Loucy (cell line): ENCODE measurements at regions not wholly inside any gene's neighbourhood (a gene's known extent, or its start where the extent isn't known, plus 50 kb on each side); places are given as distances from the start of the nearest gene placed in this dataset.

Experiments used
- H2AFZ ChIP-seq: fragments of 200-600 bp; sonication (generic); 2 replicates; pipeline ENCODE4 v1.6.0; 2016; ENCODE audit warnings: antibody characterized with exemption, mild to moderate bottlenecking, low read length, moderate library complexity
- H3F3A ChIP-seq: fragments of 200-600 bp; 2 replicates; pipeline ENCODE4 v1.6.0; 2016; ENCODE audit warnings: antibody characterized with exemption, low read depth, mild to moderate bottlenecking
- H3K27me3 ChIP-seq: fragments of 200-600 bp; sonication (generic); 2 replicates; pipeline ENCODE4 v1.6.1; 2014; ENCODE audit warnings: low read length, mild to moderate bottlenecking; ENCODE audit not compliant: insufficient read depth, poor library complexity, severe bottlenecking
- H3K36me3 ChIP-seq: fragments of 200-600 bp; sonication (generic); 2 replicates; pipeline ENCODE4 v1.6.1; 2016; ENCODE audit warnings: low read length; ENCODE audit not compliant: insufficient read depth
- H3K4me1 ChIP-seq: fragments of 200-600 bp; sonication (generic); 2 replicates; pipeline ENCODE4 v1.5.1; 2014; ENCODE audit warnings: low read length, mild to moderate bottlenecking; ENCODE audit not compliant: insufficient read depth, poor library complexity, severe bottlenecking
- H3K4me2 ChIP-seq: fragments of 200-600 bp; sonication (generic); 2 replicates; pipeline ENCODE4 v1.6.0; 2014; ENCODE audit warnings: antibody characterized with exemption, low read length, low read depth, mild to moderate bottlenecking; ENCODE audit not compliant: poor library complexity, severe bottlenecking
- H3K4me3 ChIP-seq: fragments of 200-600 bp; sonication (generic); 2 replicates; pipeline ENCODE4 v1.5.1; 2014; ENCODE audit warnings: low read length, mild to moderate bottlenecking, mixed read lengths; ENCODE audit not compliant: poor library complexity, severe bottlenecking
- H3K79me2 ChIP-seq: fragments of 200-600 bp; sonication (generic); 2 replicates; pipeline ENCODE4 v1.6.1; 2014; ENCODE audit warnings: low read length; ENCODE audit not compliant: insufficient read depth
- H3K9ac ChIP-seq: fragments of 200-600 bp; sonication (generic); 2 replicates; pipeline ENCODE4 v1.6.0; 2014; ENCODE audit warnings: mild to moderate bottlenecking, low read depth, low read length, moderate library complexity; ENCODE audit not compliant: poor library complexity, severe bottlenecking
- H3K9me2 ChIP-seq: fragments of 200-600 bp; sonication (generic); replicated peaks from 2 replicates; pipeline ENCODE4 v1.6.1; 2016; ENCODE audit warnings: low read depth, low read length, mixed read lengths
- H3K9me3 ChIP-seq: fragments of 200-600 bp; sonication (generic); 2 replicates; pipeline ENCODE4 v1.6.1; 2014; ENCODE audit warnings: mild to moderate bottlenecking, antibody characterized with exemption, low read length, low read depth; ENCODE audit not compliant: insufficient read depth
- H4K20me1 ChIP-seq: fragments of 200-600 bp; sonication (generic); 2 replicates; pipeline ENCODE4 v1.6.0; 2014; ENCODE audit warnings: antibody characterized with exemption, low read length, mild to moderate bottlenecking; ENCODE audit not compliant: insufficient read depth, poor library complexity, severe bottlenecking
- EZH2phosphoT487 ChIP-seq: fragments of 200-600 bp; IDR thresholded peaks from 2 replicates; pipeline ENCODE4 v1.6.1; 2018; ENCODE audit warnings: antibody characterized with exemption, mild to moderate bottlenecking, moderate library complexity, borderline replicate concordance
- TF ChIP-seq, protein P1 (sequence below): fragments of 200-600 bp; sonication (generic); conservative IDR thresholded peaks from 2 replicates; pipeline ENCODE4 v1.5.1; 2014; ENCODE audit warnings: mild to moderate bottlenecking, antibody characterized with exemption, low read length

DNA sequence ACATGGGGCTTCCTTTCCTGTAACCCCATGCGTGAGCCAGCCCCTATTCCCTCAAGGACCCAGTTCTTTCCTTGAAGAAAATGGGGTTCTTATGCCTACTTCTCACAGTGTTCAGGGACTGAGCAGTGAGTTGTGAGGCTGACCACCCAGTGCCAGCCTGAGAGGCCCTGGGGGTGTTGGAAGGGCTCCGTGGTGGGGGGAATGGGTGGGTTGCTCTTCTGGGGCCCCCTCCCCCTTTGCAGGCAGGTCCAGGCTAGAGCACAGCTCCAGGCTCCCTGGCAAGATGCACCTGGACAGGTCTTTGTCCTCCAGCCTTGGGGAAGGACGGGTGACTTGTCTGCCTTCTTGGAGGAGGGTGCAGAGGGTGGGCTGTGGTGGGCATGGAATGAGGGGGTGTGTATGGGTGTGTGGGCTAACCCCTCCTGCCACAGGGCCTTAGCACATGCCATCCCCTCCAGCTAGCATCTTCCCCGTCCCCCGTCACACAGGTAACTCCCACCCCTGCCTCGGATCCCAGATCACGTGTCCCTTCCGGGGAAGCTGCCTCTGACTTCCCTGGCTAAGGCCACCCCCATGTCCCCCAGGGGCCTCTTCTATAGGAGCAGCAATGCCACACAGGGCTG lies 64.6 kb downstream of the MYEOV start:
- Histone ChIP-seq H3K9me2 (no peaks in the 10 kb centered on the region), H3K4me2 (no peak overlapping the region), H3K79me2 (no peaks in the 10 kb centered on the region), H2AFZ (no peak overlapping the region), H3K4me3 (no peak overlapping the region), H3K9me3 (0 out of 2 replicates have a peak, but pooled peaks cover 2% of the 10 kb centered on the region), H4K20me1 (no peaks in the 10 kb centered on the region), H3K4me1 (peaks cover 10% of the 10 kb centered on the region), H3K36me3 (no peaks in the 10 kb centered on the region), H3K9ac (no peak overlapping the region), H3K27me3 (no peaks in the 10 kb centered on the region), H3F3A (no peaks in the 10 kb centered on the region)
- no peak for TF ChIP-seq EZH2phosphoT487
- TF ChIP-seq, protein P1, sequence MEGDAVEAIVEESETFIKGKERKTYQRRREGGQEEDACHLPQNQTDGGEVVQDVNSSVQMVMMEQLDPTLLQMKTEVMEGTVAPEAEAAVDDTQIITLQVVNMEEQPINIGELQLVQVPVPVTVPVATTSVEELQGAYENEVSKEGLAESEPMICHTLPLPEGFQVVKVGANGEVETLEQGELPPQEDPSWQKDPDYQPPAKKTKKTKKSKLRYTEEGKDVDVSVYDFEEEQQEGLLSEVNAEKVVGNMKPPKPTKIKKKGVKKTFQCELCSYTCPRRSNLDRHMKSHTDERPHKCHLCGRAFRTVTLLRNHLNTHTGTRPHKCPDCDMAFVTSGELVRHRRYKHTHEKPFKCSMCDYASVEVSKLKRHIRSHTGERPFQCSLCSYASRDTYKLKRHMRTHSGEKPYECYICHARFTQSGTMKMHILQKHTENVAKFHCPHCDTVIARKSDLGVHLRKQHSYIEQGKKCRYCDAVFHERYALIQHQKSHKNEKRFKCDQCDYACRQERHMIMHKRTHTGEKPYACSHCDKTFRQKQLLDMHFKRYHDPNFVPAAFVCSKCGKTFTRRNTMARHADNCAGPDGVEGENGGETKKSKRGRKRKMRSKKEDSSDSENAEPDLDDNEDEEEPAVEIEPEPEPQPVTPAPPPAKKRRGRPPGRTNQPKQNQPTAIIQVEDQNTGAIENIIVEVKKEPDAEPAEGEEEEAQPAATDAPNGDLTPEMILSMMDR: no peak

DNA sequence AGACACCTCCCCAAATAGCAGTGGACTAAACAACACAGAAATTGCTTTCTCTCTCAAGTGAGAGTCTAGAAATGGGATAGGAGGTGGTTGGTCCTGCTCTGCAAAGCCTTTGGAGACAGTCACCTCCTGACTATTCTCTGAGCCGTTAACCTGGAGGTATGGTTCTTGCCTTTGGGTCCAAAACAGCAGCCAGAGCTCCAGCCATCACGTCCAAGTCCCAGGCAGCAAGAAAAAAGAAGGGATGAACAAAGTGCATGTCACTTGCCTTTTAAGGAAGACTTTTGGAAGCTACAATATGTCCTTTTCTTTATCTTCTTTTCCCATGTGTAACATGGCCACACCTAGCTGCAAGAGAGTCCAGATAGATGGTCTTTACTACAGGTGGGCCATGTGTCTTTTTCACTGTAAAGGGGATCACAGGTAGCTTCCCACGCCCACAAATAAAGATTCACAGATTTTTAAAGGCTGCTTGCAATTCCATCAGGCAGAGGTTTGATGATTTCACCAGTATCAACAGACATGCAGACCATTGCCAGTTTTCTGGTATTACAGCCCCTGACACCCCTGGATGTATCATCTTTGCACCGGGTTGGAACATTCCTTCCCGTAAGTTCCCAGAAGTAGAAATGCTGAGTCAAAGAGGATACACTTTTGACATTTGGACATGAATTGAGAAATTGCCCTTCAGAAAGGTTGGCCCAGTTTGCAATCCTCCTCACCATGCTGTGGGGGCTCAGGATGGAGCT lies 66.0 kb downstream of the MYEOV start:
- no peak overlapping the region for H2AFZ ChIP-seq
- peaks cover 10% of the 10 kb centered on the region for H3K4me1 ChIP-seq
- TF ChIP-seq, protein P1: no peak
- no peak for TF ChIP-seq EZH2phosphoT487
- H3K9me3 ChIP-seq: 0 out of 2 replicates have a peak, but pooled peaks cover 2% of the 10 kb centered on the region
- H3K27me3 ChIP-seq: no peaks in the 10 kb centered on the region
- no peaks in the 10 kb centered on the region for H3F3A ChIP-seq
- H3K79me2 ChIP-seq: no peaks in the 10 kb centered on the region
- H3K9me2 ChIP-seq: no peaks in the 10 kb centered on the region
- H4K20me1 ChIP-seq: no peaks in the 10 kb centered on the region
- no peak overlapping the region for H3K4me3 ChIP-seq
- no peak overlapping the region for H3K9ac ChIP-seq
- no peaks in the 10 kb centered on the region for H3K36me3 ChIP-seq
- no peak overlapping the region for H3K4me2 ChIP-seq

DNA sequence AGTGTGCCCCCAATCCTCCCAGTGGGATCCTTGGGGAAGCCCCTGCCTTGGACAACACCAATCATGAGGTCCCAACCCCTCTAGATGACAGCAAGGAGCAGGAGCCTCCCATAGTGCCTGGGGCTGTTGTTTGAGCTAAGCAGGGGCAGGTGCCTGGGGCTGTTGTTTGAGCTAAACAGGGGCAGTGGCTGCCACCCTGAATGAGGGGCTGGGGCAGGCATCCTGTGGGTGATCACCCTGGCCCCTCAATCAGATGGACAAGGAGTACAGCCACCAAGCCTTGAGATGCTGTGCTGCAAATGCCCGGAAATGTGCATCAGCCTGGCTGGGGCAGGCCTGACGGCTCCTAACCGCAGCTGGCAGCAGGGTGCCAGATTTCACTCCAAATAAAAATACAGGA lies 66.7 kb downstream of the MYEOV start:
- Histone ChIP-seq H3K27me3 (no peaks in the 10 kb centered on the region), H3K4me1 (peaks cover 10% of the 10 kb centered on the region), H3K9ac (no peak overlapping the region), H3K9me3 (0 out of 2 replicates have a peak, but pooled peaks cover 2% of the 10 kb centered on the region), H2AFZ (no peak overlapping the region), H3K9me2 (no peaks in the 10 kb centered on the region), H3K4me2 (no peak overlapping the region), H3K36me3 (no peaks in the 10 kb centered on the region), H3K4me3 (no peak overlapping the region), H3K79me2 (no peaks in the 10 kb centered on the region), H3F3A (no peaks in the 10 kb centered on the region), H4K20me1 (no peaks in the 10 kb centered on the region)
- TF ChIP-seq EZH2phosphoT487: no peak
- TF ChIP-seq, protein P1: no peak
